HL-60 (cell line): ENCODE measurements at regions not wholly inside any gene's neighbourhood (a gene's known extent, or its start where the extent isn't known, plus 50 kb on each side); places are given as distances from the start of the nearest gene placed in this dataset.

Experiments
- CTCF ChIP-seq: IDR thresholded peaks from one replicate; pipeline ENCODE4 v1.5.1; 2011; ENCODE audit warnings: low read length, control low read depth, inconsistent platforms; ENCODE audit not compliant: insufficient read depth
- REST ChIP-seq: IDR thresholded peaks from 2 replicates; pipeline ENCODE4 v1.6.1; 2012; ENCODE audit warnings: low read depth; ENCODE audit not compliant: insufficient replicate concordance

- TF ChIP-seq CTCF, result no peak
- TF ChIP-seq REST, result no peak
Observed at GRCh38 chr12:63083046-63083445, 68.0 kb downstream of the AVPR1A start.
